Pancreas (tissue), 10 donors: ENCODE measurements at regions not wholly inside any gene's neighbourhood (a gene's known extent, or its start where the extent isn't known, plus 50 kb on each side); places are given as distances from the start of the nearest gene placed in this dataset.
"Not testable (repeated sequence)": the region's sequence is repeated elsewhere in the genome, so short reads cannot be mapped to it uniquely, and the experiment has no call there.

Experiments
- ATAC-seq, 4 donors: fragments of 200-7000 bp; cut with Tn5 transposase; one replicate each; pipeline versions ENCODE4 v1.8.0 to v1.9.1; 2020; ENCODE audit warnings: mild to moderate bottlenecking in 4 of 4, moderate library complexity in 4 of 4
- DNase-seq, 6 donors: peaks; one replicate each; pipeline ENCODE4 v3.0.0-alpha.2; 2020
- FAIRE-seq: peaks from 2 replicates; lab custom pipeline; 2012; peaks lifted over from hg19 to GRCh38; lab: Jason Lieb, UNC
- H3K27ac ChIP-seq, 4 donors: fragments of 200-600 bp; sonication (generic); 1 replicate in 3 of 4; 2 replicates in 1 of 4; pipeline versions ENCODE4 v1.5.0 to v1.8.0; 2020
- H3K27me3 ChIP-seq, 4 donors: fragments of 200-600 bp; one replicate each; pipeline ENCODE4 v1.8.0; 2021
- H3K36me3 ChIP-seq, 3 donors: fragments of 200-600 bp; sonication (generic) in 1 of 3; one replicate each; pipeline versions ENCODE4 v1.5.0 to v1.8.0; 2020 to 2021
- H3K4me1 ChIP-seq, 3 donors: fragments of 200-600 bp; one replicate each; pipeline ENCODE4 v1.8.0; 2021
- H3K4me3 ChIP-seq, 4 donors: fragments of 200-600 bp; sonication (generic) in 2 of 4; one replicate each; pipeline versions ENCODE4 v1.5.0 to v1.8.0; 2020 to 2021
- H3K9me3 ChIP-seq, 4 donors: fragments of 200-600 bp; one replicate each; pipeline ENCODE4 v1.8.0; 2021
- WGBS, 2 donors: extraction: QIAGEN DNeasy Blood & Tissue Kit; methylation state at CpG; one replicate each; pipeline ENCODE4 v1.1.7; 2013; 5-methylcytosine and 5-hydroxymethylcytosine counted together
- intact Hi-C, 3 donors: fragments of 100-400 bp; cut with DNase I; formaldehyde crosslinking; loops; one replicate each; pipeline versions ENCODE4 v1.11.1 to v1.14.2; 2022
- TF ChIP-seq, protein P1 (sequence below), 4 donors: fragments of 200-600 bp; sonication (generic) in 3 of 4; IDR thresholded peaks; one replicate each; pipeline versions ENCODE4 v1.5.0 to v1.8.0; 2021; ENCODE audit warnings: antibody characterized with exemption in 4 of 4
- donor health status: healthy with polysubstance abuse.
- donor health status: DM: no; HTN: no; CAD: no; lungs with moderate emphysema.
- donor health status: DM: no; HTN: no; CAD: no.
- donor health status: control.
- donor health status: control.
- donor health status: Bipolar disorder and iron deficiency.
- donor health status: DM: yes; HTN: yes; CAD: no.
- donor health status: DM: no; HTN: no; CAD: no.
- donor health status: DM: no; HTN: no; CAD: no.
- donor health status: DM: yes; HTN: yes; CAD: no.

DNA sequence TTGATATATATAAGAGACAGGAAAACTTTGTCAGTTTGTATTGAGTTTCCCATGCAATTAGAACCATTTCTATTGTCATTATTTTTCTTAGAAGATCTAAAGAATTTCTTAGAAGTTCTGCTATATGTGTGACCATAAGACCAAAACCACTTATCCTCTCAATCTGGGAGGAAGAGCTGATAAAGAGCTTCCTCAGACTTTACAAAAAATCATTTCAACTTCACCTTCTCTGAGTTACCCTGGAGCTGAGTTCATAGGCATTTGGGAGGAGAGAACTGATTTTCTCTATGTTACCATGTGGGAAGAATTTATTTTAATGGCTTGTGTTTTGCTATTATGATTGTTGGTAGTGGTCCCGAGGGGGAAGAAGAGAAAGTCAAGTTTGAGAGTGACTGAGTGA, 329.3 kb downstream of the GPD2 start:
- Histone ChIP-seq H3K4me3 (no peak overlapping the region), H3K27ac (no peak overlapping the region), H3K9me3 (no peaks in the 10 kb centered on the region), H3K36me3 (no peaks in the 10 kb centered on the region), H3K4me1 (no peaks in the 10 kb centered on the region), H3K27me3 (no peaks in the 10 kb centered on the region)
- DNase-seq (no peak), FAIRE-seq (no peak), ATAC-seq (no peak)
- TF ChIP-seq, protein P1, sequence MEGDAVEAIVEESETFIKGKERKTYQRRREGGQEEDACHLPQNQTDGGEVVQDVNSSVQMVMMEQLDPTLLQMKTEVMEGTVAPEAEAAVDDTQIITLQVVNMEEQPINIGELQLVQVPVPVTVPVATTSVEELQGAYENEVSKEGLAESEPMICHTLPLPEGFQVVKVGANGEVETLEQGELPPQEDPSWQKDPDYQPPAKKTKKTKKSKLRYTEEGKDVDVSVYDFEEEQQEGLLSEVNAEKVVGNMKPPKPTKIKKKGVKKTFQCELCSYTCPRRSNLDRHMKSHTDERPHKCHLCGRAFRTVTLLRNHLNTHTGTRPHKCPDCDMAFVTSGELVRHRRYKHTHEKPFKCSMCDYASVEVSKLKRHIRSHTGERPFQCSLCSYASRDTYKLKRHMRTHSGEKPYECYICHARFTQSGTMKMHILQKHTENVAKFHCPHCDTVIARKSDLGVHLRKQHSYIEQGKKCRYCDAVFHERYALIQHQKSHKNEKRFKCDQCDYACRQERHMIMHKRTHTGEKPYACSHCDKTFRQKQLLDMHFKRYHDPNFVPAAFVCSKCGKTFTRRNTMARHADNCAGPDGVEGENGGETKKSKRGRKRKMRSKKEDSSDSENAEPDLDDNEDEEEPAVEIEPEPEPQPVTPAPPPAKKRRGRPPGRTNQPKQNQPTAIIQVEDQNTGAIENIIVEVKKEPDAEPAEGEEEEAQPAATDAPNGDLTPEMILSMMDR (IDR thresholded peaks at IDR 0.05) = no peak
- WGBS, 2 donors = 43 to 69% methylated on average over 1 of the region's 1 CpG
- intact Hi-C loops = no loop called here

DNA sequence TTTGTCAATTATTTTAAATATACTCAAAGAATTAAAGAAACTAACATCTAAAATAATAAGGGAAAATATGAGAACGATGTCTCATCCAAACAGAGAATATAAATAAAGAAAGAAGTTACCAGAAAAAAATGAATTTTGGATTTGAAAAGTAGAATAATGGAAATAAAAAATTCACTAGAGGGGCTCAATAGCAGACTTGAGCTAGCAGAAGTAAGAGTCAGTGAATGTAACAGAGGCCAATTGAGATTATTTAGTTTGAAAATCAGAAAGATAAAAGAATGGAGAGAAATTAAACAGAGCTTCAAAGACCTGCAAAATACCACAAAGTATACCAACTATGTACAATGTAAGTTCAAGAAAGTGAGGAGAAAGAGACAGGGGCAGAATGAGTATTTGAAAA, 333.6 kb downstream of the GPD2 start:
- intact Hi-C loops = no loop called here
- no peaks in the 10 kb centered on the region for H3K4me1 ChIP-seq
- H3K27ac ChIP-seq = no peak overlapping the region
- H3K4me3 ChIP-seq = no peak overlapping the region
- no peak for FAIRE-seq
- no peaks in the 10 kb centered on the region for H3K27me3 ChIP-seq
- WGBS, 2 donors = 42 to 58% methylated on average over 1 of the region's 1 CpG
- TF ChIP-seq, protein P1 (IDR thresholded peaks at IDR 0.05) = no peak
- no peak for ATAC-seq
- no peaks in the 10 kb centered on the region for H3K36me3 ChIP-seq
- no peak for DNase-seq
- H3K9me3 ChIP-seq = no peaks in the 10 kb centered on the region

DNA sequence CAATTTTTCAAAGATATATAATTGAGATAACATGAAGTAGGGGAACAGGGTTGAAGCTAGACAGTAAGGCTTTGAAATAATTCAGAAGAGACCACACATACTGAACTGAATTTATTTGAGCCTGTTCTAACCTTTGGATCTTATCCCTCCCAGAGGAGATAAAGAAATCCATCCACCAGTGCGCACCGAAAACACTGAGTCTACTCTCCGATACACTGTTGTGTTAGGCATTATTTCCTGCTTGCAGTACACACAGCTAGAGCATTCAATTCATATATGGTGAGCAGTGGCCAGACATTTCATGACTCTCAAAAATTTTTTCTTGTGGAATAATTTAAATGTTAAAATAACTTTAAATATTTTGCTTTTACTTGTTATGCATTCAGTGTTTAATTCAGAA, 342.7 kb downstream of the GPD2 start:
- Histone ChIP-seq H3K27me3 (no peaks in the 10 kb centered on the region), H3K4me1 (no peaks in the 10 kb centered on the region), H3K9me3 (no peaks in the 10 kb centered on the region), H3K4me3 (no peak overlapping the region), H3K27ac (no peak overlapping the region), H3K36me3 (no peaks in the 10 kb centered on the region)
- TF ChIP-seq, protein P1 (IDR thresholded peaks at IDR 0.05) = no peak
- intact Hi-C loops = no loop called here
- no peak for FAIRE-seq
- 90 to 94% methylated on average over 3 of the region's 3 CpGs for WGBS, 2 donors
- ATAC-seq = no peak
- no peak for DNase-seq

DNA sequence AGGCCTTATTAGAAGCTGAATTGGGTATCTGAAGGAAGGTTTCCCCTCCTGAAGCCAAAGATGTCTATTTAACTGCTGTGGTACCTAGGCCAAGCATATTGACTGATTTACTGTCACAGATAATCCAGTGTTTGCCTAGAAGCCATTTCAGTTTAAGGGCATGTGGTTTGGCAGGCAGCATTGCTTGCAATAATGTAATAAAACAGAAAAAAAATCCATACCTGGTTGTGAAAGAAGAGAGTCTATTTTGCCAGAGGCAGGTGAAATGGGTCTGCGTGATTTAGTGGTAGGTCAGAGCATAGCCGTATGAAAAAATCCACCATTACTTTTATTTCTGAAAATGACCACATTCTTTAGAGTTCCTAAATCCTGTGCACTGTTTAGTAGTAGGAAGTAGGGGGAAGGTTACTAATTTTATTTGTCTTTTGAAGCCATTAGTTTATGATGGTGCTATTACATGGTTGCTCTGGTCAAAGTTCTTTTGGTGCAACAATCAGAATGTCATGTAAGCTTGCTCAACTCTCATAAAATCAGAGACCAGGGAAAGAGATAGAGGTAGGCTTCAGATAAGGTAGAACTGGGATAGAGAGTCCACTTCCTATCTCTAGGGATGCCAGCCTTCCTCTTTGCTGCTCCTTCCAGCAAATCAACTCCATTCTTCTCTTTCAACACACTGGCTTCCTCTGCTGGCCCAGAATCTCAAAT, 343.4 kb downstream of the GPD2 start:
- TF ChIP-seq, protein P1 (IDR thresholded peaks at IDR 0.05) = no peak
- FAIRE-seq = no peak
- Histone ChIP-seq H3K4me1 (no peaks in the 10 kb centered on the region), H3K27me3 (no peaks in the 10 kb centered on the region), H3K9me3 (no peaks in the 10 kb centered on the region), H3K36me3 (no peaks in the 10 kb centered on the region), H3K27ac (no peak overlapping the region), H3K4me3 (no peak overlapping the region)
- no peak for ATAC-seq
- intact Hi-C loops = no loop called here
- DNase-seq = no peak
- 80 to 96% methylated on average over 2 of the region's 2 CpGs for WGBS, 2 donors

DNA sequence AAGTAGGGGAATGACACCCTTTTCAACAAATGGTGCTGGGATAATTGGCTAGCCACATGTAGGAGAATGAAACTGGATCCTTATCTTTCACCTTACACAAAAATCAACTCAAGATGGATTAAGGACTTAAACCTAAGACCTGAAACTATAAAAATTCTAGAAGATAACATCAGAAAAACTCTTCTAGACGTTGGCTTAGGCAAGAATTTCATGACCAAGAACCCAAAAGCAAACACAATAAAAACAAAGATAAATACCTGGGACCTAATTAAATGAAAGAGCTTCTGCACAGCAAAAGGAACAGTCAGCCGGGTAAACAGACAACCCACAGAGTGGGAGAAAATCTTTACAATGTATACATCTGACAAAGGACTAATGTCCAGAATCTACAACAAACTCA, 345.5 kb downstream of the GPD2 start:
- ATAC-seq, H3K4me1 ChIP-seq, intact Hi-C loops, H3K9me3 ChIP-seq, FAIRE-seq, H3K36me3 ChIP-seq, H3K4me3 ChIP-seq, H3K27ac ChIP-seq, H3K27me3 ChIP-seq, DNase-seq: not testable (repeated sequence)
- 27 to 31% methylated on average over 2 of the region's 2 CpGs for WGBS, 2 donors
